ENCODE measurements at regions not wholly inside any gene's neighbourhood (a gene's known extent, or its start where the extent isn't known, plus 50 kb on each side); places are given as distances from the start of the nearest gene placed in this dataset.

DNA sequence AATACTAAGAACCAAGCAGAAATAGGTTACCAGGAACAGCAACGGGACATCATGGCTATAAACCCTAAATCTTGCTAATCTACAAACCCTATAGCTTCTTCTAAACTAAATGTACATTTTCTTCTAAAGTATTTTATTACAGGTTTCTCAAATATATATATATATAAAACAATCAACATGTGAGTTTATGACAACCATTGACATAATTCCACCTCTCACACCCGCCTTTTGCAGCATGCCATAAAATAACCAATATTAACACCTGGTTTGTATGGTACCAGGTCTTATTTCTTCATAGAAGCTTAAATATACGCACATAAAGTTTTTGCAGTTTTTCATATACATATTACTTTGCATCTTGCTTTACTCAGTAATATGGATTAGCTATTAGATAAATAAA lies 955.3 kb upstream of the LCORL start:
- H3K27me3 ChIP-seq: no peaks in the 10 kb centered on the region
- WGBS, 2 donors: 73 to 81% methylated on average over 3 of the region's 3 CpGs
- no peak overlapping the region for H3K27ac ChIP-seq
- DNase-seq: no peak
- H3K9me3 ChIP-seq: no peaks in the 10 kb centered on the region
- no peak for TF ChIP-seq POLR2A (IDR thresholded peaks at IDR 0.05)
- TF ChIP-seq, protein P1, sequence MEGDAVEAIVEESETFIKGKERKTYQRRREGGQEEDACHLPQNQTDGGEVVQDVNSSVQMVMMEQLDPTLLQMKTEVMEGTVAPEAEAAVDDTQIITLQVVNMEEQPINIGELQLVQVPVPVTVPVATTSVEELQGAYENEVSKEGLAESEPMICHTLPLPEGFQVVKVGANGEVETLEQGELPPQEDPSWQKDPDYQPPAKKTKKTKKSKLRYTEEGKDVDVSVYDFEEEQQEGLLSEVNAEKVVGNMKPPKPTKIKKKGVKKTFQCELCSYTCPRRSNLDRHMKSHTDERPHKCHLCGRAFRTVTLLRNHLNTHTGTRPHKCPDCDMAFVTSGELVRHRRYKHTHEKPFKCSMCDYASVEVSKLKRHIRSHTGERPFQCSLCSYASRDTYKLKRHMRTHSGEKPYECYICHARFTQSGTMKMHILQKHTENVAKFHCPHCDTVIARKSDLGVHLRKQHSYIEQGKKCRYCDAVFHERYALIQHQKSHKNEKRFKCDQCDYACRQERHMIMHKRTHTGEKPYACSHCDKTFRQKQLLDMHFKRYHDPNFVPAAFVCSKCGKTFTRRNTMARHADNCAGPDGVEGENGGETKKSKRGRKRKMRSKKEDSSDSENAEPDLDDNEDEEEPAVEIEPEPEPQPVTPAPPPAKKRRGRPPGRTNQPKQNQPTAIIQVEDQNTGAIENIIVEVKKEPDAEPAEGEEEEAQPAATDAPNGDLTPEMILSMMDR (IDR thresholded peaks at IDR 0.05): no peak
- H3K36me3 ChIP-seq: no peaks in the 10 kb centered on the region
- no peak overlapping the region for H3K4me3 ChIP-seq
- no peaks in the 10 kb centered on the region for H3K4me1 ChIP-seq
- intact Hi-C loops (cut with DNase I): no loop called here

DNA sequence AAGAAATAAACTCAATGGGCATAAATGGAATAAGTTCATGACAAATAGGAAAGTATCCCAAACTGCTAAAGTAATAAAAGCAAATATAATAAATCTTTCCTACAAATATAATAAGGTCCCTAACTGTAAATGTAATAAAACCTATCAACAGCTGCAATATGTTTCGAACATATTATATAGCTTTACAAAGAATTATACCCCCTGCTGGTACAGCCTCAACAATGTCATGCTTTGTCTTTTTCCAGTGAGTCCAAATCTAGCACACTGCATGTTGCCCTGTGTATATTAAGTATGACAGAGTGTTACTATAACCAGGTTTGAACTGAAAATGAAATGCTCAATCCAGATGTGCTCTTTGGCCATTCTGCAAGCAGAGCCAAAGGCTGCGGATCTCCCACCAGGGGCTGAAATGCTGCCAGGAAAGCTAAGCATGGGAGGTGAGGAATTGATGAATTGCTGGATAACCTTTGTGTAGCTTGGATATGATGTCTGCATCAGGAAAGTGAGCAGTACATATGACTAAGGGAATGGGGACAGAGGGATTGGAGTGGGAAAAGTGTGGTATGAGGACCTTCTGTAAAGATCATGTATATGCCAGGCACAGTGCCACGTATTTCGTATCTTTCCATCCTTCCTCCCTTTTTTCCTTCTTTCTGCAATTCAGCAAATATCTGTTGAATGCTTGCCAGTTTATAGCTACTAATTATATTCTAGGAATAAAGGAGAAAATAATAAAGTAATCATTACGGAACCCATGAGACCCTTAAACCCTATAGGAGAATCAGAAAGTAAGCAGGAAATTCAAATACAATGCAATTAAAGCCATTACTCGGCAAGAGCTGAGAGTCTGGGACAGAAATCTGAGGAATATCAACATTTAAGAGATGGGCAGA lies 954.6 kb upstream of the LCORL start:
- TF ChIP-seq POLR2A (IDR thresholded peaks at IDR 0.05): no peak
- TF ChIP-seq, protein P1 (IDR thresholded peaks at IDR 0.05): no peak
- no peak for DNase-seq

DNA sequence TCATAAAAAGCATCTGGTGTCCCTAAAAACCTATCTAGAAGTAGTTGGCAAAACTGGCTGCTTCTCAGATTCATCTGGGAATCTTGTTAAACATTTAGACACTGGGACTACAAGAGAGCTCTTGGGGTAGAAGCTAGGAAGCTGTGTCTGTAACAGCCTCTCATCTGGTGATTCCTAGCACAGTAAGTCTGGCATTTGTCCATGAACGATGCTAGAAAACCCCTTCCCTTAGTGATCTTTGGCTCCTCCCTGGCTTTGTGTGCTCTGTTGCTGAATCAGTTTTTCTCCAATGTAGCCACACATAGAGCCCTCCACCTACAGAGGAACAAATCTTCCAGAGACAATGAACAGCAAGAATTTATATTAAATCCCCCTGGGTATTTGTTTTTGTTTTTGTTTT lies 951.7 kb upstream of the LCORL start:
- WGBS, 2 donors: 44 to 55% methylated on average over 1 of the region's 1 CpG
- TF ChIP-seq POLR2A (IDR thresholded peaks at IDR 0.05): no peak
- TF ChIP-seq, protein P1 (IDR thresholded peaks at IDR 0.05): no peak

More for the DNA sequence above, 954.6 kb upstream of the LCORL start:
- intact Hi-C loops (cut with DNase I): no loop called here
- H3K9me3 ChIP-seq: no peaks in the 10 kb centered on the region
- H3K27me3 ChIP-seq: no peaks in the 10 kb centered on the region
- H3K4me1 ChIP-seq: no peaks in the 10 kb centered on the region
- WGBS, 2 donors: 58 to 75% methylated on average over 6 of the region's 6 CpGs
- H3K36me3 ChIP-seq: no peaks in the 10 kb centered on the region
- no peak overlapping the region for H3K4me3 ChIP-seq
- H3K27ac ChIP-seq: no peak overlapping the region

DNA sequence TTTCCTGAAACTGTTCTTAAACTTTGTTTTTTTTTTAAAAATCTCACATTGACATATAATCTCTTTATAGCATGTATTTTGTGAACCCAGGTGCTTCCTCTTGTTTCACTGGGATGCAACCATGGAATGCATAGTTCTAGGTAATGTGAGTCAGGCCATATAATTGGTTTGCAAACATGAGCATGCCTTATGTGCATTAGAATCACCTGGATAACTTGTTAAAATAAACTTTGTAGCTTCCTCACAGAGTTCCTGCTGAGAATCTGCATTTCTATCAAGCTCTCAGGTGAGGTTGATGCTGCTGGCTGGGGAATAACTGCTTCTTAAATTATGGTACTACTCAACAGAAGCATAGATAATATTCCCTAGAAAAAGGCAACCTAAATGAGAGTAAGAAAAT lies 940.3 kb upstream of the LCORL start:
- TF ChIP-seq, protein P1 (IDR thresholded peaks at IDR 0.05): no peak
- no peak for TF ChIP-seq POLR2A (IDR thresholded peaks at IDR 0.05)
- intact Hi-C loops (cut with DNase I): no loop called here
- DNase-seq: no peak
- Histone ChIP-seq H3K27me3 (no peaks in the 10 kb centered on the region), H3K9me3 (no peaks in the 10 kb centered on the region), H3K36me3 (no peaks in the 10 kb centered on the region), H3K4me1 (no peaks in the 10 kb centered on the region), H3K4me3 (no peak overlapping the region), H3K27ac (no peak overlapping the region)

More for the DNA sequence above, 951.7 kb upstream of the LCORL start:
- no peaks in the 10 kb centered on the region for H3K4me1 ChIP-seq
- intact Hi-C loops (cut with DNase I): no loop called here
- peaks cover 0 to 4% (median 0%) of the 10 kb centered on the region in 3 donors for H3K9me3 ChIP-seq
- no peak overlapping the region for H3K27ac ChIP-seq
- H3K27me3 ChIP-seq: no peaks in the 10 kb centered on the region
- no peaks in the 10 kb centered on the region for H3K36me3 ChIP-seq
- no peak for DNase-seq
- no peak overlapping the region for H3K4me3 ChIP-seq

DNA sequence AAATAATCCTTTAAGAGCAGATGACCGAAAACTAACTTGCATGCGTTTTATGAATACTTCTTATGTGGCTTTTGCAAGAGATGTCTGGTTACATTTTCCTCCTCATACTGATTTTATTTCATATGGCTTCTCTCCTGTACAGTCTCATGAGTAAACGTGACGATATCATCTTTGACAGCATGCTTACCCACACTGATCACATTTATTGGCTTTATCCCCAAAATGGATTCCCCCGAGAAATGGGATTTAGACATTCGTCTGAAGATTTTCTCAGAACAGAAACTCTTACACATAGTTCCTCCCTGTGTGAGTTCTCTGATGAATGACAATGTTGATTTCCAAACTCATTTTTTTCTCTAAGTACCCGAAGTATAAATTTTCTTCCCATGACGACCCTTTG lies 939.7 kb upstream of the LCORL start:
- no peak for TF ChIP-seq POLR2A (IDR thresholded peaks at IDR 0.05)
- TF ChIP-seq, protein P1 (IDR thresholded peaks at IDR 0.05): no peak
- no peaks in the 10 kb centered on the region for H3K4me1 ChIP-seq
- no peaks in the 10 kb centered on the region for H3K9me3 ChIP-seq
- DNase-seq: no peak
- no peaks in the 10 kb centered on the region for H3K27me3 ChIP-seq
- no peak overlapping the region for H3K4me3 ChIP-seq
- intact Hi-C loops (cut with DNase I): no loop called here
- WGBS, 2 donors: 56 to 66% methylated on average over 8 of the region's 8 CpGs
- H3K27ac ChIP-seq: no peak overlapping the region
- no peaks in the 10 kb centered on the region for H3K36me3 ChIP-seq

All from esophagus squamous epithelium (tissue), 5 donors.